Urinary bladder (tissue), 3 donors: ENCODE measurements at regions not wholly inside any gene's neighbourhood (a gene's known extent, or its start where the extent isn't known, plus 50 kb on each side); places are given as distances from the start of the nearest gene placed in this dataset.

Experiments used
- DNase-seq: peaks from one replicate; pipeline ENCODE4 v3.0.0-alpha.2; 2015; ENCODE audit errors: extremely low spot score
- H3K27ac ChIP-seq: one replicate; pipeline ENCODE4 v1.5.1; 2013; ENCODE audit warnings: low read depth, mild to moderate bottlenecking, moderate library complexity
- H3K36me3 ChIP-seq: one replicate; pipeline ENCODE4 v1.6.1; 2013; ENCODE audit warnings: mild to moderate bottlenecking, moderate library complexity; ENCODE audit not compliant: insufficient read depth
- H3K4me1 ChIP-seq: one replicate; pipeline ENCODE4 v1.6.1; 2013; ENCODE audit warnings: mild to moderate bottlenecking, moderate library complexity; ENCODE audit not compliant: insufficient read depth
- H3K4me3 ChIP-seq: one replicate; pipeline ENCODE4 v1.5.1; 2013; ENCODE audit warnings: low read depth, low read length
- WGBS: extraction: QIAGEN DNeasy Blood & Tissue Kit; methylation state at CpG from one replicate; pipeline ENCODE4 v1.1.7; 2013; 5-methylcytosine and 5-hydroxymethylcytosine counted together
- donor health status: healthy with polysubstance abuse.
- donor health status: healthy.

GRCh38 chr5:2385818-2386217, 365.7 kb downstream of the IRX2 start:
- Histone ChIP-seq H3K27ac (no peak overlapping the region), H3K4me1 (no peaks in the 10 kb centered on the region), H3K4me3 (no peak overlapping the region), H3K36me3 (no peaks in the 10 kb centered on the region)
- DNase-seq, result no peak
- 70% methylated on average over 3 of the region's 3 CpGs for WGBS

- no peak overlapping the region for H3K4me3 ChIP-seq
- 68% methylated on average over 10 of the region's 10 CpGs for WGBS
- no peaks in the 10 kb centered on the region for H3K4me1 ChIP-seq
- no peak for DNase-seq
- H3K36me3 ChIP-seq, result no peaks in the 10 kb centered on the region
- H3K27ac ChIP-seq, result no peak overlapping the region
Observed at GRCh38 chr5:2383698-2384065, 367.8 kb downstream of the IRX2 start.

GRCh38 chr5:2382776-2383697, 368.4 kb downstream of the IRX2 start:
- no peak for DNase-seq
- Histone ChIP-seq H3K27ac (no peak overlapping the region), H3K4me3 (no peak overlapping the region), H3K4me1 (no peaks in the 10 kb centered on the region), H3K36me3 (no peaks in the 10 kb centered on the region)
- 77% methylated on average over 20 of the region's 20 CpGs for WGBS

- Histone ChIP-seq H3K27ac (no peak overlapping the region), H3K4me3 (no peak overlapping the region), H3K4me1 (no peaks in the 10 kb centered on the region), H3K36me3 (no peaks in the 10 kb centered on the region)
- whole genome bisulfite sequencing, result 88% methylated on average over 5 of the region's 5 CpGs
- DNase-seq, result no peak
Observed at GRCh38 chr5:2381861-2382260, 369.6 kb downstream of the IRX2 start.

GRCh38 chr5:2381070-2381469, 370.4 kb downstream of the IRX2 start:
- 82% methylated on average over 7 of the region's 7 CpGs for WGBS
- no peaks in the 10 kb centered on the region for H3K4me1 ChIP-seq
- no peak for DNase-seq
- no peaks in the 10 kb centered on the region for H3K36me3 ChIP-seq
- H3K4me3 ChIP-seq, result no peak overlapping the region
- H3K27ac ChIP-seq, result no peak overlapping the region

- Histone ChIP-seq H3K36me3 (no peaks in the 10 kb centered on the region), H3K4me3 (no peak overlapping the region), H3K4me1 (no peaks in the 10 kb centered on the region), H3K27ac (no peak overlapping the region)
- no peak for DNase-seq
- 57% methylated on average over 1 of the region's 1 CpG for WGBS
Observed at GRCh38 chr5:2378976-2379375, 372.5 kb downstream of the IRX2 start.

- Histone ChIP-seq H3K4me3 (no peak overlapping the region), H3K4me1 (no peaks in the 10 kb centered on the region), H3K36me3 (no peaks in the 10 kb centered on the region), H3K27ac (no peak overlapping the region)
- 49% methylated on average over 7 of the region's 7 CpGs for WGBS
- no peak for DNase-seq
Observed at GRCh38 chr5:2378108-2378507, 373.4 kb downstream of the IRX2 start.

GRCh38 chr5:2376486-2376885, 375.0 kb downstream of the IRX2 start:
- 89% methylated on average over 6 of the region's 6 CpGs for WGBS
- Histone ChIP-seq H3K36me3 (no peaks in the 10 kb centered on the region), H3K27ac (no peak overlapping the region), H3K4me1 (no peaks in the 10 kb centered on the region), H3K4me3 (no peak overlapping the region)
- no peak for DNase-seq

- H3K4me1 ChIP-seq, result no peaks in the 10 kb centered on the region
- no peak overlapping the region for H3K4me3 ChIP-seq
- 81% methylated on average over 11 of the region's 11 CpGs for WGBS
- H3K27ac ChIP-seq, result no peak overlapping the region
- no peak for DNase-seq
- no peaks in the 10 kb centered on the region for H3K36me3 ChIP-seq
Observed at GRCh38 chr5:2375757-2376250, 375.7 kb downstream of the IRX2 start.

GRCh38 chr5:2375291-2375690, 376.2 kb downstream of the IRX2 start:
- WGBS, result 91% methylated on average over 13 of the region's 13 CpGs
- DNase-seq, result no peak
- Histone ChIP-seq H3K4me3 (no peak overlapping the region), H3K27ac (no peak overlapping the region), H3K4me1 (no peaks in the 10 kb centered on the region), H3K36me3 (no peaks in the 10 kb centered on the region)

- Histone ChIP-seq H3K4me1 (no peaks in the 10 kb centered on the region), H3K4me3 (no peak overlapping the region), H3K27ac (no peak overlapping the region), H3K36me3 (no peaks in the 10 kb centered on the region)
- WGBS, result 91% methylated on average over 13 of the region's 13 CpGs
- DNase-seq, result no peak
Observed at GRCh38 chr5:2374703-2375102, 376.8 kb downstream of the IRX2 start.

- DNase-seq, result no peak
Observed at GRCh38 chr5:2373631-2374030, 377.8 kb downstream of the IRX2 start.

GRCh38 chr5:2371419-2371710, 380.1 kb downstream of the IRX2 start:
- Histone ChIP-seq H3K36me3 (no peaks in the 10 kb centered on the region), H3K4me3 (no peak overlapping the region), H3K4me1 (no peaks in the 10 kb centered on the region), H3K27ac (no peak overlapping the region)
- 85% methylated on average over 14 of the region's 14 CpGs for WGBS
- DNase-seq, result no peak

More at GRCh38 chr5:2373631-2374030, 377.8 kb downstream of the IRX2 start:
- H3K4me1 ChIP-seq, result no peaks in the 10 kb centered on the region
- H3K4me3 ChIP-seq, result no peak overlapping the region
- 79% methylated on average over 6 of the region's 6 CpGs for WGBS
- H3K27ac ChIP-seq, result no peak overlapping the region
- H3K36me3 ChIP-seq, result no peaks in the 10 kb centered on the region

- H3K27ac ChIP-seq, result no peak overlapping the region
- DNase-seq, result no peak
- H3K4me3 ChIP-seq, result no peak overlapping the region
- no peaks in the 10 kb centered on the region for H3K4me1 ChIP-seq
- H3K36me3 ChIP-seq, result no peaks in the 10 kb centered on the region
- WGBS, result 85% methylated on average over 24 of the region's 24 CpGs
Observed at GRCh38 chr5:2370626-2371418, 380.7 kb downstream of the IRX2 start.
